Small intestine (tissue), 7 donors: ENCODE measurements at regions not wholly inside any gene's neighbourhood (a gene's known extent, or its start where the extent isn't known, plus 50 kb on each side); places are given as distances from the start of the nearest gene placed in this dataset.

Source experiments
- DNase-seq, 2 donors: peaks; one replicate each; pipeline versions ENCODE4 v3.0.0 to v3.0.0-alpha.2; 2013
- FAIRE-seq: peaks from 2 replicates; lab custom pipeline; 2012; peaks lifted over from hg19 to GRCh38; lab: Jason Lieb, UNC
- H3K27ac ChIP-seq, 3 donors: one replicate each; pipeline ENCODE4 v1.5.1; 2013; ENCODE audit warnings: low read length in 2 of 3, mild to moderate bottlenecking in 2 of 3, control low read depth in 1 of 3, inconsistent platforms in 1 of 3, low read depth in 1 of 3, moderate library complexity in 1 of 3
- H3K27me3 ChIP-seq, 3 donors: one replicate each; pipeline ENCODE4 v1.6.1; 2013; ENCODE audit warnings: low read length in 3 of 3, inconsistent platforms in 1 of 3; ENCODE audit not compliant: control insufficient read depth in 3 of 3, insufficient read depth in 3 of 3
- H3K36me3 ChIP-seq, 3 donors: one replicate each; pipeline ENCODE4 v1.6.1; 2013; ENCODE audit warnings: low read length in 3 of 3, inconsistent platforms in 1 of 3, low read depth in 1 of 3, mild to moderate bottlenecking in 1 of 3, moderate library complexity in 1 of 3; ENCODE audit not compliant: control insufficient read depth in 3 of 3, insufficient read depth in 2 of 3
- H3K4me1 ChIP-seq, 3 donors: one replicate each; pipeline ENCODE4 v1.6.1; 2013; ENCODE audit warnings: low read length in 2 of 3, inconsistent platforms in 1 of 3, low read depth in 1 of 3, mild to moderate bottlenecking in 1 of 3, moderate library complexity in 1 of 3; ENCODE audit not compliant: control insufficient read depth in 3 of 3, insufficient read depth in 2 of 3
- H3K4me3 ChIP-seq, 3 donors: one replicate each; pipeline ENCODE4 v1.5.1; 2013; ENCODE audit warnings: low read length in 3 of 3, control low read depth in 1 of 3, inconsistent platforms in 1 of 3, low read depth in 1 of 3, mild to moderate bottlenecking in 1 of 3, moderate library complexity in 1 of 3
- H3K9me3 ChIP-seq, 2 donors: one replicate each; pipeline ENCODE4 v1.6.1; 2013; ENCODE audit warnings: low read depth in 1 of 2, low read length in 1 of 2; ENCODE audit not compliant: control insufficient read depth in 2 of 2, insufficient read depth in 1 of 2
- WGBS, 3 donors: extraction: QIAGEN DNeasy Blood & Tissue Kit; methylation state at CpG; one replicate each; pipeline ENCODE4 v1.1.7; 2013; 5-methylcytosine and 5-hydroxymethylcytosine counted together
- donor health status: healthy with polysubstance abuse.
- donor health status: control.
- donor health status: control.
- donor health status: Bipolar disorder and iron deficiency.
- donor health status: healthy.

DNA sequence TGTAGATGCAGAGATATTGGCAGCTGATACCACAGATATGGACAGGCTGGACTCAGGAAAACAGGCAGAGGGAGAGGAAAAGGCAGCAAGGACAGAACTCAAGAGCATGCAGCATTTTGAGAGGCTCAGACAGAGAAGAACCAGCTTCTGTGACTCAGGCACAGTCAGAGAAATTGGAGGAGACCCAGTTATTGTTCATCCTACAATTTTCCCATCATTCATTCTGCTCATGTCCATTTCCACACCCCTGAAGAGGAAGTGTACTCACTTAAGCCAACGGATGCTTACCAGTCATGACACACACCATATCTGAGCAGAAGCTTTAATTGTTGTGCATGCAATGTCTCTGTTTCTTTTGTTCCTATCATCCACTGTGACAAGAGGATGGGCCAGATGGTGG is 359.8 kb upstream of the HTR2A start:
- no peak overlapping the region for H3K27ac ChIP-seq
- no peaks in the 10 kb centered on the region for H3K27me3 ChIP-seq
- no peaks in the 10 kb centered on the region for H3K9me3 ChIP-seq
- WGBS, 3 donors: 54 to 73% (median 68%) methylated on average over 1 of the region's 1 CpG
- no peak overlapping the region for H3K4me3 ChIP-seq
- DNase-seq (no peak), FAIRE-seq (no peak)
- no peaks in the 10 kb centered on the region for H3K4me1 ChIP-seq
- H3K36me3 ChIP-seq: no peaks in the 10 kb centered on the region

DNA sequence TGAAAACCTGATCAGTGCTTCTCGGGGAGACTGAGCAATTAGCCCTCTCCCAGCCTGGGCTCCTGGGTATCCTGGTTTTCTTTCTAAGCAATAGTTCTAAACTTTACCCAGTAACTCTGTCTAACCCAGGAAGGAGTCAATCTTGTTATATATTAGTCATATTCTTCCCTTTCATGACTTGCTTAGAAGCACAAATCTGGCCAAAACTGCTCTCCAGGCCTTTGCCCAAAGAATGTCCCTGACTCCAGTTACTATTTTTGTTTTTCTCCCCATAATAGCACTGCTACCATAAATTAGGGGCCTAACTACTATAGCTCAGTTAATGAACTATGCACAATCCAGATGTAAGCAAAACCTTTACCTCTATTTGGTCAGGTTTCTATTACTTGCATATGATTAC is 355.8 kb upstream of the HTR2A start:
- FAIRE-seq (no peak), DNase-seq (no peak)
- H3K36me3 ChIP-seq: no peaks in the 10 kb centered on the region
- no peak overlapping the region for H3K4me3 ChIP-seq
- no peaks in the 10 kb centered on the region for H3K27me3 ChIP-seq
- no peaks in the 10 kb centered on the region for H3K9me3 ChIP-seq
- WGBS, 3 donors: 72 to 79% (median 79%) methylated on average over 1 of the region's 1 CpG
- H3K4me1 ChIP-seq: no peaks in the 10 kb centered on the region
- no peak overlapping the region for H3K27ac ChIP-seq

DNA sequence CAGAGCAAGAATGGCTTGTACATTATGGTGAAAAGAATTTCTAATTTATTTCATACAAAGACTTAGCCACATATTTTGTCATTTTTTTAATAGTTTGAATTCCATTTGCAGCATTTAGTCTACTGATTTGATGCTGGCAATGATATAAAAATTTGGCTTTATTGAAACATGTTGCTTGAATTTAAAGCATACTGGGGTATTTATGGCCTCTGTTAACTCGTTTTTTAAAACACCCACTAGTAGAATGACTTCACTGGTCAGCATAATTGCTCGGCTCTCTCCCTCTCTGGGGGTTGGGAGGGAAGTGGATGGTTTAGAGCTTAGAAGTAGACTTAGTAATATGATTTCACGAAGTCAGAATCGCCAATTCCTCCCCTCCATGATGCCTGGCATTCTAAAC is 354.9 kb upstream of the HTR2A start:
- no peaks in the 10 kb centered on the region for H3K9me3 ChIP-seq
- no peak for DNase-seq
- no peaks in the 10 kb centered on the region for H3K4me1 ChIP-seq
- no peak overlapping the region for H3K4me3 ChIP-seq
- no peak for FAIRE-seq
- H3K36me3 ChIP-seq: no peaks in the 10 kb centered on the region
- WGBS, 3 donors: 64 to 72% (median 65%) methylated on average over 4 of the region's 4 CpGs
- no peak overlapping the region for H3K27ac ChIP-seq
- H3K27me3 ChIP-seq: no peaks in the 10 kb centered on the region

DNA sequence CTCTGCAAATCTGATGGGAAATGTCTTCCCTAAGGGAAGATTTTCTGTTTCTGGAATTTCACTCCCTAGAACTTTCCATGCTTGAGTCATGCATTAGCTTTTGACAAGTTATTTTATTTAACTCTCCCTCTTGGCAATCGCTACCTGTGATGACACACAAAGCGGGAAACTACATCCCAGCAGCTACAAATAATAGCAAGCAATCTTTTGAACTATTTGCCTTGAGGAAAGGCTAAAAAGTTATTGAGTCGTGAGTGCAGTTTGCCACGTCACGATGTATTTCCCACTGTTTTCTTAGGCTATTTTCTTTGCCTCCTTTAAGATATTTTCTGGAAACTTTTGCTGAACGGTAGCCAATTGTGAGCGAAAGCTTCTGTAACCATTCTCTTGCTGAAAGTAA is 353.3 kb upstream of the HTR2A start:
- no peak for FAIRE-seq
- WGBS, 3 donors: 81 to 91% (median 89%) methylated on average over 7 of the region's 7 CpGs
- H3K27me3 ChIP-seq: no peaks in the 10 kb centered on the region

DNA sequence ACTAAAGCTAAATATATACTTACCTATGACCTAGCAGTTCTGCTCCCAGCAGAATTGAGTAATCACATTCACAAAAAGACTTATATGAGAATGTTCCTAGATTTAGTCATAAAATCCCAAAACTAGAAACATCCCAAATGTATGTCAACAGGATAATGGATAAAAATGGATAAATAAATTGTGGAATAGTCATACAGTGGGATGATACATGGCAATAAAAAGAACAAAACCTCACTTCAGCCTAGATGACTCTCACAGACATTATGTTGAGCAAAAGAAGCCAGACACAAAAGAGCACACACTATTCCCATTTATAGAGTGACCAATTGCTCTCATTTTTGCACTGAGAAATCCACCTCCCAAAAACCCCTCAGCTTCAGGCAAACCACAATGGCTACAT is 352.4 kb upstream of the HTR2A start:
- Histone ChIP-seq H3K27me3 (no peaks in the 10 kb centered on the region), H3K9me3 (no peaks in the 10 kb centered on the region), H3K27ac (no peak overlapping the region), H3K4me3 (no peak overlapping the region), H3K4me1 (no peaks in the 10 kb centered on the region), H3K36me3 (no peaks in the 10 kb centered on the region)
- no peak for DNase-seq
- no peak for FAIRE-seq

More for the DNA sequence above, 353.3 kb upstream of the HTR2A start:
- no peaks in the 10 kb centered on the region for H3K4me1 ChIP-seq
- no peak overlapping the region for H3K4me3 ChIP-seq
- H3K9me3 ChIP-seq: no peaks in the 10 kb centered on the region
- H3K27ac ChIP-seq: no peak overlapping the region
- DNase-seq: no peak
- no peaks in the 10 kb centered on the region for H3K36me3 ChIP-seq

GRCh38 chr13:47241446-47241845 is 344.6 kb upstream of the HTR2A start:
- H3K4me3 ChIP-seq: no peak overlapping the region
- FAIRE-seq (no peak), DNase-seq (no peak)
- H3K36me3 ChIP-seq: no peaks in the 10 kb centered on the region
- H3K27ac ChIP-seq: no peak overlapping the region
- H3K9me3 ChIP-seq: no peaks in the 10 kb centered on the region
- no peaks in the 10 kb centered on the region for H3K4me1 ChIP-seq
- 77 to 84% (median 82%) methylated on average over 7 of the region's 7 CpGs for WGBS, 3 donors
- no peaks in the 10 kb centered on the region for H3K27me3 ChIP-seq

DNA sequence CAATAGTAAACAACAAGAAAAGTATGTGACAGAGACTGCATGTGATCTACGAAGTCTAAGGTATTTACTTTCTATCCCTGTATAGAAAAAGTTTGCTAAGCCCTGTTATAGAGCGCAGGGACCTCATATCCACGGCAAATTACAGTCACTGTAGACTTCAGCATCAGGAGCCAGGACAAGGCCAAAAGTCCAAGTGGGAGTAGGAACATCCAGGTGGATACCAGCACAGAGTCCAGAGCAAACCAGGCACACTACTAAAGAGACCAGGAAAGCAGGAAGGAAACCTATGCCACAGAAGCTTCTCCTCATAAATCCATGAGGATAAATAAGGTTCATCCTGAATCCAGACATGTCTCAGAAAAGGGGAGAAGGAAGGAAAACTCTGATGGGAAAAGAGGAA is 342.2 kb upstream of the HTR2A start:
- DNase-seq (no peak), FAIRE-seq (no peak)
- Histone ChIP-seq H3K4me1 (no peaks in the 10 kb centered on the region), H3K27ac (no peak overlapping the region), H3K9me3 (no peaks in the 10 kb centered on the region), H3K4me3 (no peak overlapping the region), H3K27me3 (no peaks in the 10 kb centered on the region), H3K36me3 (no peaks in the 10 kb centered on the region)
- 69 to 82% (median 69%) methylated on average over 3 of the region's 3 CpGs for WGBS, 3 donors

- Histone ChIP-seq H3K27ac (no peak overlapping the region), H3K36me3 (no peaks in the 10 kb centered on the region), H3K9me3 (no peaks in the 10 kb centered on the region), H3K4me1 (no peaks in the 10 kb centered on the region), H3K27me3 (no peaks in the 10 kb centered on the region), H3K4me3 (no peak overlapping the region)
- no peak for DNase-seq
- no peak for FAIRE-seq
- 57 to 73% (median 64%) methylated on average over 2 of the region's 2 CpGs for WGBS, 3 donors
These were observed 340.7 kb upstream of the HTR2A start for GRCh38 chr13:47237571-47237970.

GRCh38 chr13:47233734-47234133 is 336.9 kb upstream of the HTR2A start:
- Histone ChIP-seq H3K4me3 (no peak overlapping the region), H3K4me1 (no peaks in the 10 kb centered on the region), H3K27me3 (no peaks in the 10 kb centered on the region), H3K36me3 (no peaks in the 10 kb centered on the region), H3K9me3 (peaks cover 0 to 3% of the 10 kb centered on the region in 2 donors), H3K27ac (no peak overlapping the region)
- FAIRE-seq (no peak), DNase-seq (no peak)
- WGBS, 3 donors: 79 to 86% (median 85%) methylated on average over 1 of the region's 1 CpG
